GM23338 (cell line): ENCODE measurements at regions not wholly inside any gene's neighbourhood (a gene's known extent, or its start where the extent isn't known, plus 50 kb on each side); places are given as distances from the start of the nearest gene placed in this dataset.

Experiments used
- ATAC-seq: fragments of 200-7000 bp; cut with Tn5 transposase; 3 replicates; pipeline ENCODE4 v1.9.1; 2020
- DNase-seq: peaks from one replicate; pipeline ENCODE4 v3.0.0-alpha.2; 2015; ENCODE audit warnings: low spot score
- H2AFZ ChIP-seq: fragments of 200-600 bp; sonication (generic); 2 replicates; pipeline ENCODE4 v1.8.0; 2016; ENCODE audit warnings: antibody characterized with exemption, mild to moderate bottlenecking, moderate library complexity
- H3F3A ChIP-seq: fragments of 200-600 bp; sonication (generic); replicated peaks from 2 replicates; pipeline ENCODE4 v1.8.0; 2017; ENCODE audit warnings: antibody characterized with exemption, mixed run types, low read depth
- H3K27ac ChIP-seq: fragments of 200-600 bp; sonication (generic); 2 replicates; pipeline ENCODE4 v1.6.1; 2016; ENCODE audit warnings: low read depth
- H3K27me3 ChIP-seq: fragments of 200-600 bp; sonication (generic); 2 replicates; pipeline ENCODE4 v1.8.0; 2016; ENCODE audit warnings: mild to moderate bottlenecking, mixed run types, moderate library complexity; ENCODE audit not compliant: insufficient read depth
- H3K36me3 ChIP-seq: fragments of 200-600 bp; sonication (generic); 2 replicates; pipeline ENCODE4 v1.8.0; 2016; ENCODE audit warnings: mild to moderate bottlenecking; ENCODE audit not compliant: insufficient read depth
- H3K4me1 ChIP-seq: fragments of 200-600 bp; sonication (generic); 2 replicates; pipeline ENCODE4 v1.8.0; 2016; ENCODE audit warnings: mild to moderate bottlenecking, moderate library complexity; ENCODE audit not compliant: insufficient read depth
- H3K4me2 ChIP-seq: fragments of 200-600 bp; sonication (generic); 2 replicates; pipeline ENCODE4 v1.7.1; 2017; ENCODE audit warnings: mixed run types
- H3K4me3 ChIP-seq: fragments of 200-600 bp; sonication (generic); 2 replicates; pipeline ENCODE4 v1.6.1; 2016; ENCODE audit warnings: mixed run types
- H3K79me2 ChIP-seq: fragments of 200-600 bp; sonication (generic); replicated peaks from 2 replicates; pipeline ENCODE4 v1.8.0; 2017; ENCODE audit warnings: mild to moderate bottlenecking; ENCODE audit not compliant: insufficient read depth
- H3K9me2 ChIP-seq: fragments of 200-600 bp; sonication (generic); 2 replicates; pipeline ENCODE4 v1.8.0; 2017; ENCODE audit not compliant: insufficient read depth
- H4K20me1 ChIP-seq: fragments of 200-600 bp; sonication (generic); replicated peaks from 2 replicates; pipeline ENCODE4 v1.8.0; 2017; ENCODE audit warnings: mild to moderate bottlenecking; ENCODE audit not compliant: insufficient read depth
- H3K27ac Mint-ChIP-seq: 2 replicates; pipeline ENCODE4 v1.8.0; 2020; ENCODE audit warnings: inconsistent platforms, mild to moderate bottlenecking, moderate library complexity, mixed read lengths
- H3K27me3 Mint-ChIP-seq: 3 replicates; pipeline ENCODE4 v1.8.0; 2022; ENCODE audit warnings: low read depth, mild to moderate bottlenecking, moderate library complexity, mixed read lengths, inconsistent platforms; ENCODE audit not compliant: insufficient read depth, poor library complexity
- H3K36me3 Mint-ChIP-seq: 3 replicates; pipeline ENCODE4 v1.8.0; 2021; ENCODE audit warnings: low read depth, mild to moderate bottlenecking, inconsistent platforms, moderate library complexity, mixed read lengths
- H3K4me1 Mint-ChIP-seq: 3 replicates; pipeline ENCODE4 v1.8.0; 2020; ENCODE audit warnings: mild to moderate bottlenecking, inconsistent platforms, mixed read lengths
- H3K4me3 Mint-ChIP-seq: 3 replicates; pipeline ENCODE4 v1.8.0; 2021; ENCODE audit warnings: moderate library complexity, mild to moderate bottlenecking, inconsistent platforms, mixed read lengths
- H3K9me3 Mint-ChIP-seq: 3 replicates; pipeline ENCODE4 v1.8.0; 2020; ENCODE audit warnings: moderate library complexity, mild to moderate bottlenecking, inconsistent platforms, mixed read lengths
- CREB1 ChIP-seq: fragments of 250-450 bp; sonication (Bioruptor Pico); IDR thresholded peaks from 2 replicates; pipeline ENCODE4 v1.5.0; 2020; ENCODE audit warnings: low read depth, mild to moderate bottlenecking, moderate library complexity
- CTCF ChIP-seq, 2 experiments: fragments of 200-600 bp in 1 of 2; sonication (generic) in 1 of 2; conservative IDR thresholded peaks; 2 replicates each; pipeline versions ENCODE4 v1.5.1 to v1.6.1; 2016 to 2017; ENCODE audit warnings: antibody characterized with exemption in 2 of 2, low read depth in 2 of 2, mild to moderate bottlenecking in 2 of 2, moderate library complexity in 1 of 2
- EZH2 ChIP-seq: fragments of 200-600 bp; sonication (generic); IDR thresholded peaks from one replicate; pipeline ENCODE4 v1.8.0; 2017; ENCODE audit warnings: antibody characterized with exemption, mild to moderate bottlenecking, low read depth; ENCODE audit not compliant: unreplicated experiment
- EZH2phosphoT487 ChIP-seq: fragments of 200-600 bp; sonication (generic); IDR thresholded peaks from one replicate; pipeline ENCODE4 v1.8.1; 2018; ENCODE audit warnings: antibody characterized with exemption; ENCODE audit not compliant: unreplicated experiment
- JUNB ChIP-seq: IDR thresholded peaks from one replicate; pipeline ENCODE4 v1.6.1; 2016; ENCODE audit warnings: antibody characterized with exemption; ENCODE audit not compliant: unreplicated experiment
- NANOG ChIP-seq: IDR thresholded peaks from 2 replicates; pipeline ENCODE4 v1.6.1; 2016; ENCODE audit warnings: antibody characterized with exemption, borderline replicate concordance
- POLR2AphosphoS5 ChIP-seq: IDR thresholded peaks from 2 replicates; pipeline ENCODE4 v1.6.1; 2016; ENCODE audit warnings: antibody characterized with exemption, low read depth
- STAT1 ChIP-seq: IDR thresholded peaks from one replicate; pipeline ENCODE4 v1.6.1; 2016; ENCODE audit warnings: antibody characterized with exemption; ENCODE audit not compliant: unreplicated experiment
- ZNF114 ChIP-seq: fragments of 250-450 bp; sonication (Bioruptor Pico); IDR thresholded peaks from 2 replicates; pipeline ENCODE4 v1.5.0; 2020; ENCODE audit warnings: mild to moderate bottlenecking, moderate library complexity
- ZNF331 ChIP-seq: fragments of 250-450 bp; sonication (Bioruptor Pico); IDR thresholded peaks from 2 replicates; pipeline ENCODE4 v1.5.0; 2020; ENCODE audit warnings: low read depth, mild to moderate bottlenecking, moderate library complexity
- TF ChIP-seq, protein P1 (sequence below): IDR thresholded peaks from one replicate; pipeline ENCODE4 v1.6.1; 2018; ENCODE audit warnings: antibody characterized with exemption; ENCODE audit not compliant: unreplicated experiment
- TF ChIP-seq, protein P2 (sequence below): IDR thresholded peaks from 2 replicates; pipeline ENCODE4 v1.6.1; 2016; ENCODE audit warnings: antibody characterized with exemption
- TF ChIP-seq, protein P3 (sequence below): fragments of 250-450 bp; sonication (Bioruptor Pico); IDR thresholded peaks from 2 replicates; pipeline ENCODE4 v1.5.0; 2020; ENCODE audit warnings: mild to moderate bottlenecking, moderate library complexity

GRCh38 chr2:7524195-7524594, 607.0 kb downstream of the RNF144A start:
- ATAC-seq: no peak
- H3K4me1 ChIP-seq: 0 out of 2 replicates have a peak, but pooled peaks cover 10% of the 10 kb centered on the region
- Mint-ChIP-seq H3K4me3 (no peak overlapping the region), H3K9me3 (peaks cover 12% of the 10 kb centered on the region), H3K27ac (no peak overlapping the region), H3K4me1 (peaks cover 3% of the 10 kb centered on the region; the same call in 2 of the 3 replicates), H3K27me3 (no peaks in the 10 kb centered on the region), H3K36me3 (peaks cover 10% of the 10 kb centered on the region)
- no peaks in the 10 kb centered on the region for H3K79me2 ChIP-seq
- no peaks in the 10 kb centered on the region for H3K27me3 ChIP-seq
- 0 out of 2 replicates have a peak, but pooled peaks cover under 1% of the 10 kb centered on the region for H3K36me3 ChIP-seq
- H3K4me2 ChIP-seq: no peak overlapping the region
- DNase-seq: no peak
- no peak for TF ChIP-seq EZH2
- TF ChIP-seq EZH2phosphoT487: no peak
- TF ChIP-seq CTCF (conservative IDR thresholded peaks at IDR 0.05; ENCODE audit: low read depth in 2 of 2): no peak
- TF ChIP-seq, protein P1, sequence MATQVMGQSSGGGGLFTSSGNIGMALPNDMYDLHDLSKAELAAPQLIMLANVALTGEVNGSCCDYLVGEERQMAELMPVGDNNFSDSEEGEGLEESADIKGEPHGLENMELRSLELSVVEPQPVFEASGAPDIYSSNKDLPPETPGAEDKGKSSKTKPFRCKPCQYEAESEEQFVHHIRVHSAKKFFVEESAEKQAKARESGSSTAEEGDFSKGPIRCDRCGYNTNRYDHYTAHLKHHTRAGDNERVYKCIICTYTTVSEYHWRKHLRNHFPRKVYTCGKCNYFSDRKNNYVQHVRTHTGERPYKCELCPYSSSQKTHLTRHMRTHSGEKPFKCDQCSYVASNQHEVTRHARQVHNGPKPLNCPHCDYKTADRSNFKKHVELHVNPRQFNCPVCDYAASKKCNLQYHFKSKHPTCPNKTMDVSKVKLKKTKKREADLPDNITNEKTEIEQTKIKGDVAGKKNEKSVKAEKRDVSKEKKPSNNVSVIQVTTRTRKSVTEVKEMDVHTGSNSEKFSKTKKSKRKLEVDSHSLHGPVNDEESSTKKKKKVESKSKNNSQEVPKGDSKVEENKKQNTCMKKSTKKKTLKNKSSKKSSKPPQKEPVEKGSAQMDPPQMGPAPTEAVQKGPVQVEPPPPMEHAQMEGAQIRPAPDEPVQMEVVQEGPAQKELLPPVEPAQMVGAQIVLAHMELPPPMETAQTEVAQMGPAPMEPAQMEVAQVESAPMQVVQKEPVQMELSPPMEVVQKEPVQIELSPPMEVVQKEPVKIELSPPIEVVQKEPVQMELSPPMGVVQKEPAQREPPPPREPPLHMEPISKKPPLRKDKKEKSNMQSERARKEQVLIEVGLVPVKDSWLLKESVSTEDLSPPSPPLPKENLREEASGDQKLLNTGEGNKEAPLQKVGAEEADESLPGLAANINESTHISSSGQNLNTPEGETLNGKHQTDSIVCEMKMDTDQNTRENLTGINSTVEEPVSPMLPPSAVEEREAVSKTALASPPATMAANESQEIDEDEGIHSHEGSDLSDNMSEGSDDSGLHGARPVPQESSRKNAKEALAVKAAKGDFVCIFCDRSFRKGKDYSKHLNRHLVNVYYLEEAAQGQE: no peak
- TF ChIP-seq, protein P2, sequence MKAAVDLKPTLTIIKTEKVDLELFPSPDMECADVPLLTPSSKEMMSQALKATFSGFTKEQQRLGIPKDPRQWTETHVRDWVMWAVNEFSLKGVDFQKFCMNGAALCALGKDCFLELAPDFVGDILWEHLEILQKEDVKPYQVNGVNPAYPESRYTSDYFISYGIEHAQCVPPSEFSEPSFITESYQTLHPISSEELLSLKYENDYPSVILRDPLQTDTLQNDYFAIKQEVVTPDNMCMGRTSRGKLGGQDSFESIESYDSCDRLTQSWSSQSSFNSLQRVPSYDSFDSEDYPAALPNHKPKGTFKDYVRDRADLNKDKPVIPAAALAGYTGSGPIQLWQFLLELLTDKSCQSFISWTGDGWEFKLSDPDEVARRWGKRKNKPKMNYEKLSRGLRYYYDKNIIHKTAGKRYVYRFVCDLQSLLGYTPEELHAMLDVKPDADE: no peak
- no peak for TF ChIP-seq NANOG
- TF ChIP-seq, protein P3, sequence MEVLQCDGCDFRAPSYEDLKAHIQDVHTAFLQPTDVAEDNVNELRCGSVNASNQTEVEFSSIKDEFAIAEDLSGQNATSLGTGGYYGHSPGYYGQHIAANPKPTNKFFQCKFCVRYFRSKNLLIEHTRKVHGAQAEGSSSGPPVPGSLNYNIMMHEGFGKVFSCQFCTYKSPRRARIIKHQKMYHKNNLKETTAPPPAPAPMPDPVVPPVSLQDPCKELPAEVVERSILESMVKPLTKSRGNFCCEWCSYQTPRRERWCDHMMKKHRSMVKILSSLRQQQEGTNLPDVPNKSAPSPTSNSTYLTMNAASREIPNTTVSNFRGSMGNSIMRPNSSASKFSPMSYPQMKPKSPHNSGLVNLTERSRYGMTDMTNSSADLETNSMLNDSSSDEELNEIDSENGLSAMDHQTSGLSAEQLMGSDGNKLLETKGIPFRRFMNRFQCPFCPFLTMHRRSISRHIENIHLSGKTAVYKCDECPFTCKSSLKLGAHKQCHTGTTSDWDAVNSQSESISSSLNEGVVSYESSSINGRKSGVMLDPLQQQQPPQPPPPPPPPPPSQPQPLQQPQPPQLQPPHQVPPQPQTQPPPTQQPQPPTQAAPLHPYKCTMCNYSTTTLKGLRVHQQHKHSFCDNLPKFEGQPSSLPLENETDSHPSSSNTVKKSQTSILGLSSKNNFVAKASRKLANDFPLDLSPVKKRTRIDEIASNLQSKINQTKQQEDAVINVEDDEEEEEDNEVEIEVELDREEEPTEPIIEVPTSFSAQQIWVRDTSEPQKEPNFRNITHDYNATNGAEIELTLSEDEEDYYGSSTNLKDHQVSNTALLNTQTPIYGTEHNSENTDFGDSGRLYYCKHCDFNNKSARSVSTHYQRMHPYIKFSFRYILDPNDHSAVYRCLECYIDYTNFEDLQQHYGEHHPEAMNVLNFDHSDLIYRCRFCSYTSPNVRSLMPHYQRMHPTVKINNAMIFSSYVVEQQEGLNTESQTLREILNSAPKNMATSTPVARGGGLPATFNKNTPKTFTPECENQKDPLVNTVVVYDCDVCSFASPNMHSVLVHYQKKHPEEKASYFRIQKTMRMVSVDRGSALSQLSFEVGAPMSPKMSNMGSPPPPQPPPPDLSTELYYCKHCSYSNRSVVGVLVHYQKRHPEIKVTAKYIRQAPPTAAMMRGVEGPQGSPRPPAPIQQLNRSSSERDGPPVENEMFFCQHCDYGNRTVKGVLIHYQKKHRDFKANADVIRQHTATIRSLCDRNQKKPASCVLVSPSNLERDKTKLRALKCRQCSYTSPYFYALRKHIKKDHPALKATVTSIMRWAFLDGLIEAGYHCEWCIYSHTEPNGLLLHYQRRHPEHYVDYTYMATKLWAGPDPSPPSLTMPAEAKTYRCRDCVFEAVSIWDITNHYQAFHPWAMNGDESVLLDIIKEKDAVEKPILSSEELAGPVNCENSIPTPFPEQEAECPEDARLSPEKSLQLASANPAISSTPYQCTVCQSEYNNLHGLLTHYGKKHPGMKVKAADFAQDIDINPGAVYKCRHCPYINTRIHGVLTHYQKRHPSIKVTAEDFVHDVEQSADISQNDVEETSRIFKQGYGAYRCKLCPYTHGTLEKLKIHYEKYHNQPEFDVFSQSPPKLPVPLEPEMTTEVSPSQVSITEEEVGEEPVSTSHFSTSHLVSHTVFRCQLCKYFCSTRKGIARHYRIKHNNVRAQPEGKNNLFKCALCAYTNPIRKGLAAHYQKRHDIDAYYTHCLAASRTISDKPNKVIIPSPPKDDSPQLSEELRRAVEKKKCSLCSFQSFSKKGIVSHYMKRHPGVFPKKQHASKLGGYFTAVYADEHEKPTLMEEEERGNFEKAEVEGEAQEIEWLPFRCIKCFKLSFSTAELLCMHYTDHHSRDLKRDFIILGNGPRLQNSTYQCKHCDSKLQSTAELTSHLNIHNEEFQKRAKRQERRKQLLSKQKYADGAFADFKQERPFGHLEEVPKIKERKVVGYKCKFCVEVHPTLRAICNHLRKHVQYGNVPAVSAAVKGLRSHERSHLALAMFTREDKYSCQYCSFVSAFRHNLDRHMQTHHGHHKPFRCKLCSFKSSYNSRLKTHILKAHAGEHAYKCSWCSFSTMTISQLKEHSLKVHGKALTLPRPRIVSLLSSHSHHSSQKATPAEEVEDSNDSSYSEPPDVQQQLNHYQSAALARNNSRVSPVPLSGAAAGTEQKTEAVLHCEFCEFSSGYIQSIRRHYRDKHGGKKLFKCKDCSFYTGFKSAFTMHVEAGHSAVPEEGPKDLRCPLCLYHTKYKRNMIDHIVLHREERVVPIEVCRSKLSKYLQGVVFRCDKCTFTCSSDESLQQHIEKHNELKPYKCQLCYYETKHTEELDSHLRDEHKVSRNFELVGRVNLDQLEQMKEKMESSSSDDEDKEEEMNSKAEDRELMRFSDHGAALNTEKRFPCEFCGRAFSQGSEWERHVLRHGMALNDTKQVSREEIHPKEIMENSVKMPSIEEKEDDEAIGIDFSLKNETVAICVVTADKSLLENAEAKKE (CRISPR knock-in tag): no peak
- TF ChIP-seq POLR2AphosphoS5: no peak
- no peak for TF ChIP-seq ZNF114 (CRISPR knock-in tag)
- no peak for TF ChIP-seq STAT1
- TF ChIP-seq ZNF331 (CRISPR knock-in tag): no peak
- no peak for TF ChIP-seq CREB1
- TF ChIP-seq JUNB: no peak
- H3K4me3 ChIP-seq: no peak overlapping the region
- no peak overlapping the region for H3K27ac ChIP-seq
- no peak overlapping the region for H2AFZ ChIP-seq
- no peaks in the 10 kb centered on the region for H3F3A ChIP-seq
- no peaks in the 10 kb centered on the region for H3K9me2 ChIP-seq
- no peaks in the 10 kb centered on the region for H4K20me1 ChIP-seq
